ENCODE measurements at regions not wholly inside any gene's neighbourhood (a gene's known extent, or its start where the extent isn't known, plus 50 kb on each side); places are given as distances from the start of the nearest gene placed in this dataset.

DNA sequence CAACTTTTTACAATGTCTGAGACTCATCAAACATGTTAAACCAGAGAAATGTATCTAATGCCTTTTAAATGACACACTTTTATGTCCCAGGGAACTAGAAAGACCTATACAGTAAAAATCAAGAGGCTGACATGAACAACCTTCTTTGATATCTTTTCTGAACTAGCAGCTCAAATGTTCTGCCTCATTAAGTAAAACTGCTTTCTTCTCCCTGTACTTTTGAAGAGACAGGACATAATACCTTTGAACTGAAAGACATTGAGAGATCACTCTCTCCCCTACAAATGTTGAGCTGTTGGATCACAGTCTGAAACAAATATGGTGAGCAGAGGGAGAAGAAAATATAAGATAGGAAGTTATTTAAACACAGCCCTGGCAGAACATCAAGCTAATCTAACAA, 123.0 kb downstream of the FAM181B start:
- FAIRE-seq, result no peak
- no peak for ATAC-seq
- DNase-seq (ENCODE audit: low read depth in 1 of 2, low spot score in 1 of 2), result no peak
- H3K4me3 ChIP-seq, result no peak overlapping the region
- no peak overlapping the region for H3K27ac ChIP-seq
- no peak for TF ChIP-seq POLR2A (IDR thresholded peaks at IDR 0.05; ENCODE audit: low read length)
- TF ChIP-seq, protein P1, sequence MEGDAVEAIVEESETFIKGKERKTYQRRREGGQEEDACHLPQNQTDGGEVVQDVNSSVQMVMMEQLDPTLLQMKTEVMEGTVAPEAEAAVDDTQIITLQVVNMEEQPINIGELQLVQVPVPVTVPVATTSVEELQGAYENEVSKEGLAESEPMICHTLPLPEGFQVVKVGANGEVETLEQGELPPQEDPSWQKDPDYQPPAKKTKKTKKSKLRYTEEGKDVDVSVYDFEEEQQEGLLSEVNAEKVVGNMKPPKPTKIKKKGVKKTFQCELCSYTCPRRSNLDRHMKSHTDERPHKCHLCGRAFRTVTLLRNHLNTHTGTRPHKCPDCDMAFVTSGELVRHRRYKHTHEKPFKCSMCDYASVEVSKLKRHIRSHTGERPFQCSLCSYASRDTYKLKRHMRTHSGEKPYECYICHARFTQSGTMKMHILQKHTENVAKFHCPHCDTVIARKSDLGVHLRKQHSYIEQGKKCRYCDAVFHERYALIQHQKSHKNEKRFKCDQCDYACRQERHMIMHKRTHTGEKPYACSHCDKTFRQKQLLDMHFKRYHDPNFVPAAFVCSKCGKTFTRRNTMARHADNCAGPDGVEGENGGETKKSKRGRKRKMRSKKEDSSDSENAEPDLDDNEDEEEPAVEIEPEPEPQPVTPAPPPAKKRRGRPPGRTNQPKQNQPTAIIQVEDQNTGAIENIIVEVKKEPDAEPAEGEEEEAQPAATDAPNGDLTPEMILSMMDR (IDR thresholded peaks at IDR 0.05), result no peak
- no peak for TF ChIP-seq NR3C1 (IDR thresholded peaks at IDR 0.05)
- TF ChIP-seq, protein P2, sequence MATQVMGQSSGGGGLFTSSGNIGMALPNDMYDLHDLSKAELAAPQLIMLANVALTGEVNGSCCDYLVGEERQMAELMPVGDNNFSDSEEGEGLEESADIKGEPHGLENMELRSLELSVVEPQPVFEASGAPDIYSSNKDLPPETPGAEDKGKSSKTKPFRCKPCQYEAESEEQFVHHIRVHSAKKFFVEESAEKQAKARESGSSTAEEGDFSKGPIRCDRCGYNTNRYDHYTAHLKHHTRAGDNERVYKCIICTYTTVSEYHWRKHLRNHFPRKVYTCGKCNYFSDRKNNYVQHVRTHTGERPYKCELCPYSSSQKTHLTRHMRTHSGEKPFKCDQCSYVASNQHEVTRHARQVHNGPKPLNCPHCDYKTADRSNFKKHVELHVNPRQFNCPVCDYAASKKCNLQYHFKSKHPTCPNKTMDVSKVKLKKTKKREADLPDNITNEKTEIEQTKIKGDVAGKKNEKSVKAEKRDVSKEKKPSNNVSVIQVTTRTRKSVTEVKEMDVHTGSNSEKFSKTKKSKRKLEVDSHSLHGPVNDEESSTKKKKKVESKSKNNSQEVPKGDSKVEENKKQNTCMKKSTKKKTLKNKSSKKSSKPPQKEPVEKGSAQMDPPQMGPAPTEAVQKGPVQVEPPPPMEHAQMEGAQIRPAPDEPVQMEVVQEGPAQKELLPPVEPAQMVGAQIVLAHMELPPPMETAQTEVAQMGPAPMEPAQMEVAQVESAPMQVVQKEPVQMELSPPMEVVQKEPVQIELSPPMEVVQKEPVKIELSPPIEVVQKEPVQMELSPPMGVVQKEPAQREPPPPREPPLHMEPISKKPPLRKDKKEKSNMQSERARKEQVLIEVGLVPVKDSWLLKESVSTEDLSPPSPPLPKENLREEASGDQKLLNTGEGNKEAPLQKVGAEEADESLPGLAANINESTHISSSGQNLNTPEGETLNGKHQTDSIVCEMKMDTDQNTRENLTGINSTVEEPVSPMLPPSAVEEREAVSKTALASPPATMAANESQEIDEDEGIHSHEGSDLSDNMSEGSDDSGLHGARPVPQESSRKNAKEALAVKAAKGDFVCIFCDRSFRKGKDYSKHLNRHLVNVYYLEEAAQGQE (IDR thresholded peaks at IDR 0.05), result no peak
- no peak for TF ChIP-seq ZFP36 (IDR thresholded peaks at IDR 0.05; ENCODE audit: borderline replicate concordance, partially characterized antibody)
- no peak for TF ChIP-seq JUNB (IDR thresholded peaks at IDR 0.05)
- TF ChIP-seq RARB (CRISPR knock-in tag; IDR thresholded peaks at IDR 0.05), result no peak
- TF ChIP-seq JUN (IDR thresholded peaks at IDR 0.05), result no peak
- TF ChIP-seq SREBF2 (IDR thresholded peaks at IDR 0.05), result no peak
- TF ChIP-seq KDM5A (IDR thresholded peaks at IDR 0.05), result no peak
- ChIA-PET CTCF (interaction anchor here (1.5 kb wide), 1 partner anchor 85 kb away, joined by 4 read pairs; no protein-coding TSS in a partner anchor), POLR2A (no interaction called here)
- H3K9me3 ChIP-seq, result no peaks in the 10 kb centered on the region
- no peaks in the 10 kb centered on the region for H3K4me1 ChIP-seq
- H3K4me2 ChIP-seq, result no peak overlapping the region

DNA sequence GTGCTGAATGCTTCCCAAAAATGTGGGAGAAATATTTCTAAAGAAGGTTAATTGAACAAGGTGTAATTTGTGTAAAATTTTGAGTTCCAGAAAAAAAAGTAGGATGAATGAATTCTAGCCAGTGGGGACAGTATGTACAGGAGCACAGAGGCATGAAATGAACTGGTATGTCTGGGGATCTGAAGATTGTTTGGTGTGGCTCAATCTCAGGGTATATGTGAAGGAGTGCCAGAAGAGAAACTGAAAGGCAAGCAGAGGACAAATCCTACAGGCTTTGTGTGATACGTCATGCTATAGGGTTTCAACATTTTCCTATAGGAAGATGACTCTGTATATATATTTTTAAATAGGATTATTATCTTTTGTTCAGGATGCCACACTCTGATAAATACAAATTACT, 126.9 kb downstream of the FAM181B start:
- Histone ChIP-seq H3K9me3 (no peaks in the 10 kb centered on the region), H3K27ac (no peak overlapping the region), H3K4me3 (no peak overlapping the region), H3K4me1 (no peaks in the 10 kb centered on the region), H3K4me2 (no peak overlapping the region)
- 4% methylated on average over 1 of the region's 1 CpG for WGBS (ENCODE audit: missing lambda C conversion rate)
- ATAC-seq, result no peak
- DNase-seq (ENCODE audit: low read depth in 1 of 2, low spot score in 1 of 2), result no peak
- ChIA-PET POLR2A (no interaction called here), CTCF (no interaction called here)
- FAIRE-seq, result no peak
- TF ChIP-seq HDAC2 (IDR thresholded peaks at IDR 0.05) (no peak), ATOH8 (CRISPR knock-in tag; IDR thresholded peaks at IDR 0.05; ENCODE audit: low read depth) (no peak)
- TF ChIP-seq, protein P1 (IDR thresholded peaks at IDR 0.05), result no peak

DNA sequence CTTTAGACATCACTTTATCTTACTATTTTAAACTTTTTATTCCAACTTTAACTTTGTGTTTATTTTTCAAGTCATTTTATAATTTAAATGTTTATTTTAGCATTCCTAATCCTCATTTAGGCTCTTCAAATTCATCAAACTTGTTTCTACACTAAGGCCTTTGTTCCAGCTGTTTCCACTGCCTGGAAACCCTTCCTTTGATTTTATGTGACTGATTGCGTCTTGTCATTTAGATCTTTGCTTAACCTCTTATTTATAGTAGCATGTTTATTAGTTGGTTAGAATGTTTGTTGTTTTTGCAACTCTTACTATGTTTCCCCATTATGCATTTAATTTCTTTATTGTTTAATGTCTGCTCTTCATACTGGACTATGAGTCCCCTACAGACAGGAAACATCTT, 132.0 kb downstream of the FAM181B start:
- H3K4me2 ChIP-seq, result no peak overlapping the region
- H3K9me3 ChIP-seq, result no peaks in the 10 kb centered on the region
- no peak overlapping the region for H3K27ac ChIP-seq
- no peaks in the 10 kb centered on the region for H3K4me1 ChIP-seq
- 0% methylated on average over 1 of the region's 1 CpG for WGBS (ENCODE audit: missing lambda C conversion rate)
- H3K4me3 ChIP-seq, result no peak overlapping the region
- ChIA-PET POLR2A (no interaction called here), CTCF (interaction anchor here (0.9 kb wide), 1 partner anchor 10 kb away, joined by 4 read pairs; no protein-coding TSS in a partner anchor)
- ATAC-seq, result no peak
- DNase-seq (ENCODE audit: low read depth in 1 of 2, low spot score in 1 of 2), result no peak
- FAIRE-seq, result no peak
- no peak for TF ChIP-seq EP300 (IDR thresholded peaks at IDR 0.05)
